ENCODE measurements at regions not wholly inside any gene's neighbourhood (a gene's known extent, or its start where the extent isn't known, plus 50 kb on each side); places are given as distances from the start of the nearest gene placed in this dataset.

- Mint-ChIP-seq H3K36me3 (no peaks in the 10 kb centered on the region), H3K9me3 (no peaks in the 10 kb centered on the region), H3K27ac (no peak overlapping the region), H3K4me1 (peaks cover 24% of the 10 kb centered on the region), H3K27me3 (ENCODE audit: low read depth) (no peaks in the 10 kb centered on the region; the same call in 1 of the 2 replicates), H3K4me3 (no peak overlapping the region)
- ChIA-PET CTCF (no interaction called here), POLR2A (interaction anchor here (1.0 kb wide), 1 partner anchor 8 kb away, joined by 3 read pairs; no protein-coding TSS in a partner anchor)
- TF ChIP-seq NR2C2 (CRISPR knock-in tag; IDR thresholded peaks at IDR 0.05) (no peak), ZNF138 (CRISPR knock-in tag; conservative IDR thresholded peaks at IDR 0.05) (no peak), AFF4 (CRISPR knock-in tag; IDR thresholded peaks at IDR 0.05; ENCODE audit: borderline replicate concordance) (no peak), KAT7 (CRISPR knock-in tag; IDR thresholded peaks at IDR 0.05; ENCODE audit: borderline replicate concordance) (no peak), ZNF512 (CRISPR knock-in tag; IDR thresholded peaks at IDR 0.05; ENCODE audit: borderline replicate concordance) (no peak), ZNF121 (CRISPR knock-in tag; IDR thresholded peaks at IDR 0.05) (no peak), EMX1 (CRISPR knock-in tag; IDR thresholded peaks at IDR 0.05) (no peak), SOX15 (CRISPR knock-in tag; IDR thresholded peaks at IDR 0.05) (no peak), FOXK1 (CRISPR knock-in tag; IDR thresholded peaks at IDR 0.05) (no peak), GTF2I (CRISPR knock-in tag; conservative IDR thresholded peaks at IDR 0.05) (no peak), ARID4B (CRISPR knock-in tag; IDR thresholded peaks at IDR 0.05; ENCODE audit: borderline replicate concordance) (no peak), ZNF532 (CRISPR knock-in tag; IDR thresholded peaks at IDR 0.05; ENCODE audit: borderline replicate concordance) (no peak), FOXP4 (CRISPR knock-in tag; IDR thresholded peaks at IDR 0.05) (no peak)
- DNase-seq (ENCODE audit: low spot score): no peak
- ATAC-seq: no peak
Measured at GRCh38 chr14:98168211-98168985, 1103.6 kb downstream of the BCL11B start.

All from WTC11 (cell line).